PFSK-1 (cell line): ENCODE measurements at regions not wholly inside any gene's neighbourhood (a gene's known extent, or its start where the extent isn't known, plus 50 kb on each side); places are given as distances from the start of the nearest gene placed in this dataset.

Experiments used
- POLR2AphosphoS5 ChIP-seq: IDR thresholded peaks from 2 replicates; pipeline ENCODE4 v1.6.1; 2012; ENCODE audit warnings: low read depth, mild to moderate bottlenecking, control low read depth, low read length, moderate library complexity
- SIN3A ChIP-seq: IDR thresholded peaks from 2 replicates; pipeline ENCODE4 v1.6.1; 2012; ENCODE audit warnings: mild to moderate bottlenecking, low read length, moderate library complexity, borderline replicate concordance; ENCODE audit not compliant: insufficient read depth
- TAF1 ChIP-seq: IDR thresholded peaks from 2 replicates; pipeline ENCODE4 v1.6.1; 2012; ENCODE audit warnings: low read length, control low read depth, borderline replicate concordance; ENCODE audit not compliant: insufficient read depth
- TF ChIP-seq, protein P1 (sequence below), 2 experiments: IDR thresholded peaks; 2 replicates each; pipeline versions ENCODE4 v1.6.1 to v1.8.0; 2011 to 2012; ENCODE audit warnings: low read depth in 2 of 2, low read length in 2 of 2, control low read depth in 1 of 2, inconsistent platforms in 1 of 2, mild to moderate bottlenecking in 1 of 2, moderate library complexity in 1 of 2; ENCODE audit not compliant: insufficient read depth in 1 of 2

DNA sequence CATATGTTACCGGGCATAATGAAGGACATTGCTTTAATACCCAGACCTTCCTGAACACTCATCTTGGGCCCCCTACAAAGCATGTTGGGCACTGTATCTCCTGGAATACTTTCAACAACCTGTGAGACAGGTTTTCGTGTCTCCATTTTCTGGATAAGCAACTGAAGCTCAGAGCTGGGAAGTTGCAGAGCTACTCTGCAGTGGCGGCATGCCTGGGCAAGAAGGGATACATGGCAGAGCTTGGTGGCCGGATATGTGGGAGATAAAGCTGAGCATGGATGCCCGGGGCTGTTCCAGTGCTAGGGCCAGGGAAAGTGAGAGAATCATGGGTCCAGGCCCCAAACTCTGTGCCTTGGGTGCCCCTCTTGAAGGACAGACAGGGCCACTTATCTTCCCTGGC lies 71.6 kb upstream of the KCND3 start:
- no peak for TF ChIP-seq POLR2AphosphoS5
- no peak for TF ChIP-seq TAF1
- no peak for TF ChIP-seq SIN3A
- TF ChIP-seq, protein P1, sequence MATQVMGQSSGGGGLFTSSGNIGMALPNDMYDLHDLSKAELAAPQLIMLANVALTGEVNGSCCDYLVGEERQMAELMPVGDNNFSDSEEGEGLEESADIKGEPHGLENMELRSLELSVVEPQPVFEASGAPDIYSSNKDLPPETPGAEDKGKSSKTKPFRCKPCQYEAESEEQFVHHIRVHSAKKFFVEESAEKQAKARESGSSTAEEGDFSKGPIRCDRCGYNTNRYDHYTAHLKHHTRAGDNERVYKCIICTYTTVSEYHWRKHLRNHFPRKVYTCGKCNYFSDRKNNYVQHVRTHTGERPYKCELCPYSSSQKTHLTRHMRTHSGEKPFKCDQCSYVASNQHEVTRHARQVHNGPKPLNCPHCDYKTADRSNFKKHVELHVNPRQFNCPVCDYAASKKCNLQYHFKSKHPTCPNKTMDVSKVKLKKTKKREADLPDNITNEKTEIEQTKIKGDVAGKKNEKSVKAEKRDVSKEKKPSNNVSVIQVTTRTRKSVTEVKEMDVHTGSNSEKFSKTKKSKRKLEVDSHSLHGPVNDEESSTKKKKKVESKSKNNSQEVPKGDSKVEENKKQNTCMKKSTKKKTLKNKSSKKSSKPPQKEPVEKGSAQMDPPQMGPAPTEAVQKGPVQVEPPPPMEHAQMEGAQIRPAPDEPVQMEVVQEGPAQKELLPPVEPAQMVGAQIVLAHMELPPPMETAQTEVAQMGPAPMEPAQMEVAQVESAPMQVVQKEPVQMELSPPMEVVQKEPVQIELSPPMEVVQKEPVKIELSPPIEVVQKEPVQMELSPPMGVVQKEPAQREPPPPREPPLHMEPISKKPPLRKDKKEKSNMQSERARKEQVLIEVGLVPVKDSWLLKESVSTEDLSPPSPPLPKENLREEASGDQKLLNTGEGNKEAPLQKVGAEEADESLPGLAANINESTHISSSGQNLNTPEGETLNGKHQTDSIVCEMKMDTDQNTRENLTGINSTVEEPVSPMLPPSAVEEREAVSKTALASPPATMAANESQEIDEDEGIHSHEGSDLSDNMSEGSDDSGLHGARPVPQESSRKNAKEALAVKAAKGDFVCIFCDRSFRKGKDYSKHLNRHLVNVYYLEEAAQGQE (IDR thresholded peaks at IDR 0.05; ENCODE audit: insufficient read depth in 1 of 2, low read depth in 2 of 2, low read length in 2 of 2), result no peak
